ENCODE measurements at regions not wholly inside any gene's neighbourhood (a gene's known extent, or its start where the extent isn't known, plus 50 kb on each side); places are given as distances from the start of the nearest gene placed in this dataset.

GRCh38 chr6:144423167-144423566, 138.0 kb downstream of the UTRN start:
- Histone ChIP-seq H4K20me1 (replicated peaks in 1 of 2; ENCODE audit: control insufficient read depth in 1 of 2, insufficient read depth in 2 of 2, low read length in 2 of 2) (peaks cover 3 to 6% of the 10 kb centered on the region in 2 experiments), H3K56ac (replicated peaks; ENCODE audit: insufficient read length, low read depth, low read length) (no peak overlapping the region), H3K9me3 (ENCODE audit: insufficient read depth in 2 of 2, low read depth in 1 of 2, low read length in 1 of 2) (no peaks in the 10 kb centered on the region), H4K91ac (replicated peaks; ENCODE audit: insufficient read length, low read length) (no peak overlapping the region), H2BK120ac (replicated peaks; ENCODE audit: low read depth, low read length) (no peak overlapping the region), H4K8ac (ENCODE audit: extremely low read depth, insufficient read depth, low read length) (no peak overlapping the region), H3K27ac (ENCODE audit: low read depth, low read length) (no peak overlapping the region), H2BK12ac (ENCODE audit: low read depth, low read length) (no peak overlapping the region), H3K36me3 (ENCODE audit: control insufficient read depth in 2 of 4, insufficient read depth in 4 of 4, low read length in 3 of 4) (peaks cover 0 to 17% (median 2%) of the 10 kb centered on the region in 4 experiments; a peak in 3 of 8 replicates), H3K23me2 (ENCODE audit: low read depth, low read length) (no peaks in the 10 kb centered on the region), H3K27me3 (replicated peaks in 1 of 4; ENCODE audit: control insufficient read depth in 3 of 4, extremely low read depth in 1 of 4, insufficient read depth in 3 of 4, low read length in 3 of 4) (no peaks in the 10 kb centered on the region), H3K4me2 (ENCODE audit: insufficient read depth in 1 of 2, low read depth in 2 of 2, low read length in 2 of 2) (peak overlapping the region; percentile 8 to 11; a peak in 2 of 4 replicates), H2BK15ac (ENCODE audit: low read length) (no peak overlapping the region), H2AFZ (ENCODE audit: low read length) (no peak overlapping the region), H3K14ac (ENCODE audit: insufficient read length) (no peak overlapping the region), H3K4me1 (replicated peaks in 1 of 4; ENCODE audit: control insufficient read depth in 3 of 4, insufficient read depth in 4 of 4, low read length in 3 of 4) (peaks cover 0 to 9% (median 3%) of the 10 kb centered on the region in 4 experiments; a peak in 3 of 7 replicates), H3K9ac (replicated peaks in 1 of 4; ENCODE audit: extremely low read depth in 1 of 4, low read depth in 3 of 4, low read length in 3 of 4) (no peak overlapping the region), H3K18ac (ENCODE audit: extremely low read depth, low read length) (no peak overlapping the region), H3K4me3 (ENCODE audit: extremely low read depth in 1 of 4, insufficient read depth in 2 of 4, low read depth in 3 of 4, low read length in 4 of 4) (no peak overlapping the region; a peak in 2 of 8 replicates), H2BK20ac (ENCODE audit: low read length) (no peak overlapping the region), H2AK5ac (ENCODE audit: low read depth, low read length) (no peak overlapping the region), H3K23ac (ENCODE audit: insufficient read length) (no peak overlapping the region), H4K5ac (ENCODE audit: insufficient read length, low read depth, low read length) (no peak overlapping the region), H2BK5ac (ENCODE audit: low read depth, low read length) (no peak overlapping the region), H3K4ac (replicated peaks; ENCODE audit: insufficient read length, low read depth, low read length) (no peak overlapping the region), H3K79me2 (ENCODE audit: control insufficient read depth in 1 of 2, insufficient read depth in 2 of 2, low read length in 2 of 2) (peaks cover 0 to 9% of the 10 kb centered on the region in 2 experiments; a peak in 1 of 4 replicates), H3K79me1 (ENCODE audit: low read depth, low read length) (no peaks in the 10 kb centered on the region; the same call in 1 of the 2 replicates)
- WGBS, 2 experiments (ENCODE audit: extremely low coverage in 1 of 2, insufficient coverage in 1 of 2, insufficient read length in 1 of 2, insufficient replicate concordance in 2 of 2, low coverage in 1 of 2, low lambda C conversion rate in 2 of 2, missing lambda C conversion rate in 1 of 2), result 56% methylated on average over 3 of the region's 3 CpGs; no CpG with 5 or more reads in 1 of the 2 experiments
- POLR2A ChIA-PET (ENCODE audit: partially characterized antibody), result no interaction called here
- CTCF ChIA-PET (ENCODE audit: partially characterized antibody), result no interaction called here
- DNase-seq (ENCODE audit: low read depth in 1 of 2, low spot score in 2 of 2) (no peak), FAIRE-seq (peak; percentile 69)
- TF ChIP-seq BACH1 (IDR thresholded peaks at IDR 0.05; ENCODE audit: low read length) (no peak), NRF1 (IDR thresholded peaks at IDR 0.05; ENCODE audit: low read depth, low read length) (no peak), TBP (IDR thresholded peaks at IDR 0.05; ENCODE audit: low read depth, low read length) (no peak), BCL11A (IDR thresholded peaks at IDR 0.05; ENCODE audit: low read depth in 2 of 2, low read length in 2 of 2) (no peak), CTCF (IDR thresholded peaks at IDR 0.05; ENCODE audit: control extremely low read depth in 1 of 3, insufficient read depth in 1 of 3, low read depth in 1 of 3, low read length in 3 of 3) (no peak)

Data from H1 (cell line).